Natural killer cell (primary cell): ENCODE measurements at regions not wholly inside any gene's neighbourhood (a gene's known extent, or its start where the extent isn't known, plus 50 kb on each side); places are given as distances from the start of the nearest gene placed in this dataset.

ENCODE experiments used
- ATAC-seq, 3 donors: fragments of 150-1000 bp in 2 of 3; fragments of 200-7000 bp in 1 of 3; cut with Tn5 transposase; 1 replicate in 1 of 3; 2 replicates in 2 of 3; pipeline ENCODE4 v1.10.0; 2021; ENCODE audit warnings: mild to moderate bottlenecking in 2 of 3, moderate library complexity in 2 of 3
- DNase-seq, 2 donors: peaks; one replicate each; pipeline versions ENCODE4 v3.0.0 to v3.0.0-alpha.2; 2013 to 2021; ENCODE audit warnings: mixed read lengths in 1 of 2
- H3K27ac ChIP-seq: one replicate; pipeline ENCODE4 v1.5.1; 2013; ENCODE audit warnings: mild to moderate bottlenecking, low read length
- H3K27me3 ChIP-seq: one replicate; pipeline ENCODE4 v1.6.1; 2013; ENCODE audit warnings: low read length; ENCODE audit not compliant: control insufficient read depth, insufficient read depth
- H3K36me3 ChIP-seq: one replicate; pipeline ENCODE4 v1.6.1; 2013; ENCODE audit warnings: low read length; ENCODE audit not compliant: control insufficient read depth, insufficient read depth
- H3K4me1 ChIP-seq: one replicate; pipeline ENCODE4 v1.6.1; 2013; ENCODE audit warnings: low read length; ENCODE audit not compliant: control insufficient read depth, insufficient read depth
- H3K4me3 ChIP-seq: one replicate; pipeline ENCODE4 v1.5.1; 2013; ENCODE audit warnings: low read length
- H3K9me3 ChIP-seq: one replicate; pipeline ENCODE4 v1.6.1; 2013; ENCODE audit warnings: low read length; ENCODE audit not compliant: control insufficient read depth, insufficient read depth
- H3K27ac Mint-ChIP-seq, 2 donors: one replicate each; pipeline ENCODE4 v1.8.0; 2022; ENCODE audit warnings: mild to moderate bottlenecking in 2 of 2, mixed read lengths in 2 of 2, moderate library complexity in 1 of 2
- H3K27me3 Mint-ChIP-seq, 2 donors: one replicate each; pipeline ENCODE4 v1.8.0; 2022; ENCODE audit warnings: low read depth in 2 of 2, mixed read lengths in 2 of 2
- H3K36me3 Mint-ChIP-seq: one replicate; pipeline ENCODE4 v1.8.0; 2022; ENCODE audit warnings: mixed read lengths
- H3K4me1 Mint-ChIP-seq, 2 donors: one replicate each; pipeline ENCODE4 v1.8.0; 2022; ENCODE audit warnings: mixed read lengths in 2 of 2
- H3K4me3 Mint-ChIP-seq: one replicate; pipeline ENCODE4 v1.8.0; 2022; ENCODE audit warnings: mild to moderate bottlenecking, moderate library complexity, mixed read lengths
- H3K9me3 Mint-ChIP-seq, 2 donors: one replicate each; pipeline ENCODE4 v1.8.0; 2022; ENCODE audit warnings: mixed read lengths in 2 of 2
- CTCF ChIP-seq: fragments of 200-600 bp; IDR thresholded peaks from one replicate; pipeline ENCODE4 v1.8.0; 2022; ENCODE audit warnings: antibody characterized with exemption
- WGBS: methylation state at CpG from one replicate; pipeline ENCODE4 v1.1.7; 2013; ENCODE audit warnings: missing lambda C conversion rate; ENCODE audit not compliant: insufficient coverage; 5-methylcytosine and 5-hydroxymethylcytosine counted together
- intact Hi-C: fragments of 100-400 bp; cut with micrococcal nuclease; formaldehyde crosslinking; loops from one replicate; pipeline ENCODE4 v1.14.2; 2022

GRCh38 chr2:198387677-198388076 is 583.3 kb downstream of the PLCL1 start:
- Histone ChIP-seq H3K4me3 (no peak overlapping the region), H3K9me3 (no peaks in the 10 kb centered on the region), H3K27me3 (no peaks in the 10 kb centered on the region), H3K4me1 (no peaks in the 10 kb centered on the region), H3K36me3 (no peaks in the 10 kb centered on the region), H3K27ac (no peak overlapping the region)
- no peak for TF ChIP-seq CTCF
- DNase-seq (no peak), ATAC-seq (no peak)
- Mint-ChIP-seq H3K36me3 (no peaks in the 10 kb centered on the region), H3K4me3 (no peak overlapping the region), H3K4me1 (no peaks in the 10 kb centered on the region), H3K27me3 (peaks cover 2 to 9% of the 10 kb centered on the region in 2 donors), H3K9me3 (peaks cover 0 to 2% of the 10 kb centered on the region in 2 donors), H3K27ac (no peak overlapping the region)
- 0% methylated on average over 1 of the region's 1 CpG for WGBS
- intact Hi-C loops = no loop called here

GRCh38 chr2:198385856-198386255 is 581.5 kb downstream of the PLCL1 start:
- no peaks in the 10 kb centered on the region for H3K36me3 Mint-ChIP-seq
- H3K9me3 Mint-ChIP-seq = no peaks in the 10 kb centered on the region
- H3K4me3 Mint-ChIP-seq = no peak overlapping the region
- no peaks in the 10 kb centered on the region for H3K9me3 ChIP-seq
- no peaks in the 10 kb centered on the region for H3K36me3 ChIP-seq
- H3K27me3 ChIP-seq = no peaks in the 10 kb centered on the region
- intact Hi-C loops = no loop called here
- WGBS = 83% methylated on average over 1 of the region's 1 CpG
- no peaks in the 10 kb centered on the region for H3K4me1 Mint-ChIP-seq
- ATAC-seq = no peak
- no peaks in the 10 kb centered on the region for H3K4me1 ChIP-seq
- no peak overlapping the region for H3K4me3 ChIP-seq
- peaks cover 0 to 9% of the 10 kb centered on the region in 2 donors for H3K27me3 Mint-ChIP-seq
- H3K27ac ChIP-seq = no peak overlapping the region
- no peak for DNase-seq
- H3K27ac Mint-ChIP-seq = no peak overlapping the region
- TF ChIP-seq CTCF = no peak

GRCh38 chr2:198385326-198385725 is 580.9 kb downstream of the PLCL1 start:
- H3K27me3 Mint-ChIP-seq = peaks cover 0 to 14% of the 10 kb centered on the region in 2 donors
- no peak overlapping the region for H3K4me3 ChIP-seq
- intact Hi-C loops = no loop called here
- no peak for TF ChIP-seq CTCF
- H3K36me3 Mint-ChIP-seq = no peaks in the 10 kb centered on the region
- H3K27ac Mint-ChIP-seq = no peak overlapping the region
- no peak overlapping the region for H3K27ac ChIP-seq
- no peaks in the 10 kb centered on the region for H3K9me3 ChIP-seq
- no peaks in the 10 kb centered on the region for H3K4me1 ChIP-seq
- no peaks in the 10 kb centered on the region for H3K4me1 Mint-ChIP-seq
- 90% methylated on average over 2 of the region's 4 CpGs for WGBS
- H3K9me3 Mint-ChIP-seq = no peaks in the 10 kb centered on the region
- no peak overlapping the region for H3K4me3 Mint-ChIP-seq
- ATAC-seq (no peak), DNase-seq (no peak)
- H3K27me3 ChIP-seq = peaks cover 2% of the 10 kb centered on the region
- H3K36me3 ChIP-seq = no peaks in the 10 kb centered on the region

GRCh38 chr2:198383392-198383791 is 579.0 kb downstream of the PLCL1 start:
- no peak for TF ChIP-seq CTCF
- H3K4me3 ChIP-seq = no peak overlapping the region
- H3K9me3 Mint-ChIP-seq = no peaks in the 10 kb centered on the region
- H3K9me3 ChIP-seq = no peaks in the 10 kb centered on the region
- H3K27me3 Mint-ChIP-seq = peaks cover 0 to 6% of the 10 kb centered on the region in 2 donors
- H3K4me3 Mint-ChIP-seq = no peak overlapping the region
- no peak overlapping the region for H3K27ac ChIP-seq
- no peaks in the 10 kb centered on the region for H3K4me1 Mint-ChIP-seq
- no peak for DNase-seq
- H3K4me1 ChIP-seq = no peaks in the 10 kb centered on the region
- H3K36me3 Mint-ChIP-seq = no peaks in the 10 kb centered on the region
- no peaks in the 10 kb centered on the region for H3K36me3 ChIP-seq
- intact Hi-C loops = no loop called here
- H3K27me3 ChIP-seq = peaks cover 4% of the 10 kb centered on the region
- H3K27ac Mint-ChIP-seq = no peak overlapping the region
- ATAC-seq = no peak
